ENCODE measurements at regions not wholly inside any gene's neighbourhood (a gene's known extent, or its start where the extent isn't known, plus 50 kb on each side); places are given as distances from the start of the nearest gene placed in this dataset.
"Not testable (repeated sequence)": the region's sequence is repeated elsewhere in the genome, so short reads cannot be mapped to it uniquely, and the experiment has no call there.

- no peak for DNase-seq (ENCODE audit: low spot score)
- H3K27ac ChIP-seq, result no peak overlapping the region
- TF ChIP-seq CTCF (conservative IDR thresholded peaks at IDR 0.05; ENCODE audit: low read depth), result no peak
- ChIA-PET POLR2A (ENCODE audit: low non-redundant PET) (no interaction called here), CTCF (no interaction called here)
These were observed 1217.5 kb downstream of the AACS start for GRCh38 chr12:126282691-126283090.

GRCh38 chr12:126286203-126286602, 1221.0 kb downstream of the AACS start:
- no peak for DNase-seq (ENCODE audit: low spot score)
- ChIA-PET POLR2A (ENCODE audit: low non-redundant PET) (no interaction called here), CTCF (interaction anchor here (0.7 kb wide), 1 partner anchor 158 kb away, joined by 4 read pairs; no protein-coding TSS in a partner anchor)
- no peak for TF ChIP-seq CTCF (conservative IDR thresholded peaks at IDR 0.05; ENCODE audit: low read depth)
- H3K27ac ChIP-seq, result no peak overlapping the region

GRCh38 chr12:126290456-126290855, 1225.2 kb downstream of the AACS start:
- ChIA-PET CTCF (no interaction called here), POLR2A (ENCODE audit: low non-redundant PET) (no interaction called here)
- DNase-seq (ENCODE audit: low spot score), result no peak
- no peak for TF ChIP-seq CTCF (conservative IDR thresholded peaks at IDR 0.05; ENCODE audit: low read depth)
- H3K27ac ChIP-seq, result no peak overlapping the region

- CTCF ChIA-PET; H3K27ac ChIP-seq; POLR2A ChIA-PET (ENCODE audit: low non-redundant PET); DNase-seq (ENCODE audit: low spot score): not testable (repeated sequence)
These were observed 1226.8 kb downstream of the AACS start for GRCh38 chr12:126291987-126292386.

GRCh38 chr12:126295652-126296051, 1230.4 kb downstream of the AACS start:
- ChIA-PET CTCF (no interaction called here), POLR2A (ENCODE audit: low non-redundant PET) (no interaction called here)
- no peak overlapping the region for H3K27ac ChIP-seq
- no peak for DNase-seq (ENCODE audit: low spot score)
- TF ChIP-seq CTCF (conservative IDR thresholded peaks at IDR 0.05; ENCODE audit: low read depth), result no peak

- ChIA-PET POLR2A (ENCODE audit: low non-redundant PET) (no interaction called here), CTCF (no interaction called here)
- H3K27ac ChIP-seq, result no peak overlapping the region
- DNase-seq (ENCODE audit: low spot score), result no peak
- TF ChIP-seq CTCF (conservative IDR thresholded peaks at IDR 0.05; ENCODE audit: low read depth), result no peak
These were observed 1244.0 kb downstream of the AACS start for GRCh38 chr12:126309278-126309677.

GRCh38 chr12:126312457-126312856, 1247.2 kb downstream of the AACS start:
- H3K27ac ChIP-seq, result no peak overlapping the region
- no peak for TF ChIP-seq CTCF (conservative IDR thresholded peaks at IDR 0.05; ENCODE audit: low read depth)
- DNase-seq (ENCODE audit: low spot score), result no peak
- ChIA-PET POLR2A (ENCODE audit: low non-redundant PET) (no interaction called here), CTCF (interaction anchor here (0.7 kb wide), 1 partner anchor 1069 kb away, joined by 4 read pairs; no protein-coding TSS in a partner anchor)

Measured in RWPE1 (cell line).